Kidney epithelial cell (primary cell): ENCODE measurements at regions not wholly inside any gene's neighbourhood (a gene's known extent, or its start where the extent isn't known, plus 50 kb on each side); places are given as distances from the start of the nearest gene placed in this dataset.
"Not testable (repeated sequence)": the region's sequence is repeated elsewhere in the genome, so short reads cannot be mapped to it uniquely, and the experiment has no call there.

Source experiments
- DNase-seq: peaks from one replicate; pipeline ENCODE4 v3.0.0-alpha.2; 2010; ENCODE audit warnings: low read depth
- H3K27me3 ChIP-seq: 2 replicates; pipeline ENCODE4 v1.6.0; 2011; ENCODE audit warnings: low read length; ENCODE audit not compliant: control insufficient read depth, insufficient read depth
- H3K36me3 ChIP-seq: 2 replicates; pipeline ENCODE4 v1.5.1; 2011; ENCODE audit warnings: low read length; ENCODE audit not compliant: control insufficient read depth, insufficient read depth
- H3K4me3 ChIP-seq: 2 replicates; pipeline ENCODE4 v1.5.1; 2011; ENCODE audit warnings: low read depth, mild to moderate bottlenecking, control low read depth, low read length
- TF ChIP-seq, protein P1 (sequence below): IDR thresholded peaks from 2 replicates; pipeline ENCODE4 v1.5.1; 2011; ENCODE audit warnings: mild to moderate bottlenecking, moderate library complexity, low read length, control low read depth, inconsistent platforms; ENCODE audit not compliant: insufficient read depth, poor library complexity, severe bottlenecking

GRCh38 chr21:29434081-29434480 is 135.4 kb downstream of the BACH1 start:
- no peak for DNase-seq
- H3K4me3 ChIP-seq: no peak overlapping the region
- TF ChIP-seq, protein P1, sequence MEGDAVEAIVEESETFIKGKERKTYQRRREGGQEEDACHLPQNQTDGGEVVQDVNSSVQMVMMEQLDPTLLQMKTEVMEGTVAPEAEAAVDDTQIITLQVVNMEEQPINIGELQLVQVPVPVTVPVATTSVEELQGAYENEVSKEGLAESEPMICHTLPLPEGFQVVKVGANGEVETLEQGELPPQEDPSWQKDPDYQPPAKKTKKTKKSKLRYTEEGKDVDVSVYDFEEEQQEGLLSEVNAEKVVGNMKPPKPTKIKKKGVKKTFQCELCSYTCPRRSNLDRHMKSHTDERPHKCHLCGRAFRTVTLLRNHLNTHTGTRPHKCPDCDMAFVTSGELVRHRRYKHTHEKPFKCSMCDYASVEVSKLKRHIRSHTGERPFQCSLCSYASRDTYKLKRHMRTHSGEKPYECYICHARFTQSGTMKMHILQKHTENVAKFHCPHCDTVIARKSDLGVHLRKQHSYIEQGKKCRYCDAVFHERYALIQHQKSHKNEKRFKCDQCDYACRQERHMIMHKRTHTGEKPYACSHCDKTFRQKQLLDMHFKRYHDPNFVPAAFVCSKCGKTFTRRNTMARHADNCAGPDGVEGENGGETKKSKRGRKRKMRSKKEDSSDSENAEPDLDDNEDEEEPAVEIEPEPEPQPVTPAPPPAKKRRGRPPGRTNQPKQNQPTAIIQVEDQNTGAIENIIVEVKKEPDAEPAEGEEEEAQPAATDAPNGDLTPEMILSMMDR: no peak
- H3K36me3 ChIP-seq: no peaks in the 10 kb centered on the region
- no peaks in the 10 kb centered on the region for H3K27me3 ChIP-seq

GRCh38 chr21:29434982-29435381 is 136.3 kb downstream of the BACH1 start:
- not testable (repeated sequence) for DNase-seq, H3K4me3 ChIP-seq, H3K27me3 ChIP-seq, H3K36me3 ChIP-seq

- no peaks in the 10 kb centered on the region for H3K36me3 ChIP-seq
- TF ChIP-seq, protein P1: no peak
- DNase-seq: no peak
- H3K4me3 ChIP-seq: no peak overlapping the region
- no peaks in the 10 kb centered on the region for H3K27me3 ChIP-seq
Measured at GRCh38 chr21:29436143-29436542, 137.4 kb downstream of the BACH1 start.

DNA sequence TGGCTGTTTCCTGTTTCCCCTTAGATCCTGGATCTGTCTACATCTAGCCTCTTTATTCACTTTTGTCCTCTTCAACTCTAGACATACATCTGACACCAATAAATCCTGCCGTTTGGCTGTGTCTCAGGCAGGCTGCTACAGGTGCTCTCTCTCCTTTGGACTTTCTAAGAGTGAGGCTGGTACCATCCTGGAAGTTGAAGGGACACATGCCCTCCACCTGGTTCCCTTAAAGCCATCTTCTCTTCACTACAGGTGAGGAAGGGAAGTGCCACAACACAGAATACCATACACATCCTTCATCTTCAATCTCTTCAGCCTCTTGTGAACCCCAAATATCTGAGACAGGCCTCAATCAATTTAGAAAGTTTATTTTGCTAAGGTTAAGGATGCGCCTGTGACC is 137.9 kb downstream of the BACH1 start:
- TF ChIP-seq, protein P1: no peak
- H3K36me3 ChIP-seq: no peaks in the 10 kb centered on the region
- H3K4me3 ChIP-seq: no peak overlapping the region

DNA sequence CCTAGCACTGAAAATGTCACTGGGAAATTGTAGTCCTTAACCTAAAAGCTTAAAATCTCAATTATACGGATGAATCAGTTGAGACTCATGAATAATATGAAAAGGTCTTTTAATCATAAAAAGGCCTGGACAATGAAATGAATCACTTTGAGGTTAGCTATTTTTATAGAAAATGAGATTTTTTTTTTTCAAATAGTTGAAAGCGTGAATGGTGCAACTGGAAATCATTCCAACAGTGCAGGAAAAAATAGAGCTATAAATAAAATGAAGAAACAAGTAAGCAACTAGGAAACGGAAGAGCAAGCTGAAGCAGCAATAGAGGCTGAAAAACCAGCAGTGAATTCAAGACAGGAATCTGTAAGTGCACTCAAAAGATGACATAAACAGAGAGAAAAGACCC is 142.9 kb downstream of the BACH1 start:
- DNase-seq: no peak
- no peaks in the 10 kb centered on the region for H3K36me3 ChIP-seq
- TF ChIP-seq, protein P1: no peak
- H3K27me3 ChIP-seq: no peaks in the 10 kb centered on the region
- H3K4me3 ChIP-seq: no peak overlapping the region

More for the DNA sequence above, 137.9 kb downstream of the BACH1 start:
- no peak for DNase-seq
- H3K27me3 ChIP-seq: no peaks in the 10 kb centered on the region

DNA sequence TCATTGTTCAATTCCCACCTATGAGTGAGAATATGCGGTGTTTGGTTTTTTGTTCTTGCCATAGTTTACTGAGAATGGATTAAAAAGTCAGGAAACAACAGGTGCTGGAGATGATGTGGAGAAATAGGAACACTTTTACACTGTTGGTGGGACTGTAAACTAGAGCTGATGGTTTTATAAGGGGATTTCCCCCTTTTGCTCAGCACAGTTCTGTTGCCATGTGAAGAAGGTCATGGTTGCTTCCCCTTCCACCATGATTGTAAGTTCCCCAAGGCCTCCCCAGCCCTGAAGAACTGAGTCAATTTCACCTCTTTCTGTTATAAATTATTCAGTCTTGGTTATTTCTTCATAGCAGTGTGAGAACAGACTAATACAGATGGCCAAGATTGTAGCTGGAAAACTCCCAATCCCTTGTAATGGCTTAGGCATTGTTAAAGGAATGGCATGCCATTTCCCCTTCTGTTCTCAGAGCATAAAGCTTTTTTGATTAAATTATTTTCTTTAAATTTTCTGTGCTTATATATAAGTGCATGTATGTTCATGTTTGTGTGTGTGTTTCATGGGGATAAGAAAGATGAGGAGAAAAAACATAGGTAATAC is 144.8 kb downstream of the BACH1 start:
- Histone ChIP-seq H3K4me3 (no peak overlapping the region), H3K27me3 (no peaks in the 10 kb centered on the region), H3K36me3 (no peaks in the 10 kb centered on the region)
- no peak for DNase-seq
- TF ChIP-seq, protein P1: no peak
